ENCODE measurements at regions not wholly inside any gene's neighbourhood (a gene's known extent, or its start where the extent isn't known, plus 50 kb on each side); places are given as distances from the start of the nearest gene placed in this dataset.
"Not testable (repeated sequence)": the region's sequence is repeated elsewhere in the genome, so short reads cannot be mapped to it uniquely, and the experiment has no call there.

GRCh38 chr14:81765651-81766275 lies 232.1 kb upstream of the SEL1L start:
- DNase-seq, result no peak

GRCh38 chr14:81766321-81766915 lies 232.8 kb upstream of the SEL1L start:
- no peak for DNase-seq

- DNase-seq, result no peak
These were observed 233.8 kb upstream of the SEL1L start for GRCh38 chr14:81767266-81767995.

DNA sequence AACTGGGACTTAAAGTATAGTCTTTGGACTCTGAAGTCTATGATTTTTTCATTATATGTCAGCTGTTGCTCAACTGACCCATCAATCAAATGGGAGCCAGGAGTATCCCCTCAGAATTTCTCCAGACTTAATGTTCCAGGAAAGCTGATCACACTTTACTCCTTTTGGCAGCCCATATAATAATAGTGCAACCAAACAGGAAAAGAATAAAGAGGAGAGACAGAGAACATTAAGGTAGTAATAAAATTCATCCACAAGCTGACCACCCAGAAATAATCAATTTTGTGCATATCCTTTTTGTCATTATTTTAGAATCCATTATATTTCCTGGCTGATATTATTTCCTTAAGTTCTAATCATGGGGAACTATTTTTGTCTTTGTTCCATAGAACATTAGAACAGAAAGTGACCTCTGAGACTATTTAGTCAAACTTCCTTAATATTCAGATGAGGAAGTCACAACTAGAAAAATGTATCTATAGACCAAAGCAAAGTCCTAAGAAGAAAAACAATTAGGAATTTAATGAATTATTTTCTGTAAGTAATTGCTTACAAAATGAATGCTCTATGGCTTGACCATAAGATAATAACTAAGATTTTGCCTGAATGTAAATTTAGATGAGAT lies 238.1 kb upstream of the SEL1L start:
- DNase-seq, result no peak

GRCh38 chr14:81772381-81772780 lies 238.7 kb upstream of the SEL1L start:
- no peak for DNase-seq

DNA sequence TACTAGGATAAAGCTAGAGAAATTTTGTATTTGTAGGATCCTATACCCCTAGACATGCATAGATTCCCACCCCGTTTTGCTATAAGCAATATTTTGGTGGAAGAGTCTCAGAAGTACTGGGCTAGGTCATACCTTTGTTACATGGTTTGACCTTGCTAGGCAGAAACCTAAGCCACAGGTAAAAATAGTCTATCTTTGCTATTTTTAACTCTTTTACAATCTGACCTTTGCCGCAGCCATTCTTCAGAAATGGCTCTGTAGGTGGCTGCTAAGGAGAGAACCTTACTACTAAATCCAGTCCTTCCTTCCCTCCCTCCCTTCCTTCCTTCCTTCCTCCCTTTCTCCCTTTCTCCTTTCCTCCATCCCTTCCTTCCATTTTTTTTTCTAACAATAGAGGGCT lies 242.9 kb upstream of the SEL1L start:
- DNase-seq, result no peak

DNA sequence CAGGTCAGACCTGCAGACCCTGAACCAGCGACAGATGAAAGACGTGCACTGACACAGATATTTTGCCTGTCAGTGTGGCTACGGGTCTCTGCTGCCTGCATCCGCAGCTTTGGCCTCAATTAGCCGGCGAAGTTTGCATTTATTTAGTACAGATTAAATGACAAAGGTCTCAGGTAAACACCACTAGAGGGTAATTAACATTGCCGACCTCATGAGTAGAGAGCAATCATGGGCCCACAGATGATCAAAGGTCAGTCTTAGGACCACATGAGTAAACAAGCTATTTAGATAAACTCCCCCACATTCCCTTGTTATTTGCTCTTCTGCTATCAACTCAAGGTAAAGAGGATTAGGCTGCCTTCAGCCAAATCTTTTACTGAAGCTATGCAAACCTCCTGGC lies 248.1 kb upstream of the SEL1L start:
- not testable (repeated sequence) for DNase-seq

DNA sequence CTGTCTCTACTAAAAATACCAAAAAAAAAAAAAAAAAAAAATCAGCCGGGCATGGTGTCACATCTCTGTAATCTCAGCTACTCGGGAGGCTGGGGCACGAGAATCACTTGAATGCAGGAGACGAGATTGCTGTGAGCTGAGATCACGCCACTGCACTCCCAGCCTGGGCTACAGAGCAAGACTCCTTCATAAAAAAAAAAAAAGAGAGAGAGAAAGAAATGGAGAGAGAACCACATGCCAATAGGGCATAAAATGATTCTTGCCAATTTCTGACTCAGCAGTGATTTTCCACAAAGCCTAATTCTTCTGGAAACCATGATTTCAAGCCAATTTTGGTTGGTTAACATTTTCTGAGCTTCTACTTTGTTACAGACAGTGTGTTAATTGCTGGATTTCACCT lies 250.4 kb upstream of the SEL1L start:
- no peak for DNase-seq

DNA sequence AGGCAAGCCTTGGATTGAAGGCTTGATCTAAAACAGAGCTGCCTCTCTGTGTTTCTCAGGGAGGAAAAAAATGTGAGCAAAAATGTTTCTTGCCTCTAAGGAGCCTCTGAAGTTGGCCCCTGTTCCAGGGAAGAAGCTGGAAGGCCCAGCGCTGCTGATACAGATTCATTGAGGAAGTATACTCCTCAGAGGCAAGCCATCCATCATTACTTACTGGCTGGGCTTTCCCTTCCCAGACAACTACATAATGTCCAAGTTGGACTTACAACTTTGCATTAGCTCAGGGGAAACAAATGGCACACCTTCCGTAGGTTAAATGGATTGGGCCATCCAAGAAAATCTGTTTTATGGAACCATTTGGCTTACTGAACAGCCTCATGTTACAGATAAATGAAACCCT lies 263.7 kb upstream of the SEL1L start:
- DNase-seq, result no peak

GRCh38 chr14:81801921-81802320 lies 268.3 kb upstream of the SEL1L start:
- DNase-seq, result no peak

DNA sequence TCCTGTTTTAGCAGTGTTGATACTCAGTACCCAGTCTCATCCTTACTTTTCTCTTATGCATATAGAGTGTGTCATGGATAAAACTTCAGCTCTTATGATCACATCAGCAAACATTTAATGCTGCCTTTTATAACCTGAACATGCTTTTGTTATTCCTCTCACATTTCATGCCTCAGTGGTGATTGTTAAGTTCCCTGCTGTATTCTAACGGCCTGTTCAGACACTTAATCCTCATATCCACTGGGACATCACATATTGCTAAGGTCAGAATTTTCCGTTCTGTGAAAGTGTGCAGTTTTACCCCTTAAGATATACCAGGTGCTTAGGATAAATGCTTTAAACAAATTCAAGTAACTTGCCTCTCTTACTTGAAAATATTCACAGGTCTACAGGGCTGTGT lies 268.7 kb upstream of the SEL1L start:
- DNase-seq, result no peak

DNA sequence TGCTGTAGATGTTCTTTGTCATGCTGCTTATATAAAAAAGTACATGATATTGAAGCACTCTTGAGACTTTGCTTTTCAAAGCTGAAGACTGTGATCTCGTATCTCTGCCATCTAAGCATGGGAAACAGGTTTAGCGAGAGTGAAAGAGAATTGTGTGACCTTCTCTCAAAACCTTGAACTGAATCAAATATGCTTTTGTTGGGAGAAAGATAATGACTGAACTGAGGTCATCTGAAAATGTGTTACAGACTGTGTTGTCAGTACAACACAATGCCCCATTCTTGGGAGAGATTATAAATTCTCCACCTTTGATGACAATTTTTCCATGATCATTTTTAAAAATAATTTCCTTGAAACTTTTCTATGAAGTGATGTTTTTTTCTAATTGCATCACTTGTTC lies 272.1 kb upstream of the SEL1L start:
- no peak for DNase-seq

DNA sequence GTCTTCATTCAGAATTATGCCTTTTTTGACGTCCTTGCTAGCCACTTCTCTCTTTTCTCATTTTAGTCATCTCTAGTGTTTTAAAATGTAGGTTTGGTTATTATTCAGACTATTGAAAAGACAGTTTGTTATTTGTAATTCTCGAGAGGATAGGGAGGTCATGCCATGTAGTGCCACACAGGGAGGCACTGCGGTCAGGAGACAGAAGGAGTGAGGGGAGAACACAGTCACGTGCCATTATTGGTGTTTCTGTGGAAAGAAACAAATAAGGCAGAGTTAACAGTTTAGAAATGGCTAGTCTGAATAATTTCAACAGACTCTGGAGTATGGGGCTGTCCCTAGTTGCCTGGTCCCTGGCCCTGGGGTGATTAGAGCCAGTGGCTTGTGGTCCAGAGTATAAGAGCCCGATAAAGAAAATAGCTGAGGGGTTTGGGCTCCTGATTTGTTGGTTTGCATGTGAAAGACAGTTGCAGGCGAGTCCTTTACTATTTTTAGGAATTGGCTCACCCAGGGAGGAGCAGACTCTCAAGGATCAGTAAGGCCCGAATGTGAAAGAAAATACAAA lies 278.1 kb upstream of the SEL1L start:
- DNase-seq, result no peak

- no peak for DNase-seq
These were observed 284.6 kb upstream of the SEL1L start for GRCh38 chr14:81818271-81818670.

DNA sequence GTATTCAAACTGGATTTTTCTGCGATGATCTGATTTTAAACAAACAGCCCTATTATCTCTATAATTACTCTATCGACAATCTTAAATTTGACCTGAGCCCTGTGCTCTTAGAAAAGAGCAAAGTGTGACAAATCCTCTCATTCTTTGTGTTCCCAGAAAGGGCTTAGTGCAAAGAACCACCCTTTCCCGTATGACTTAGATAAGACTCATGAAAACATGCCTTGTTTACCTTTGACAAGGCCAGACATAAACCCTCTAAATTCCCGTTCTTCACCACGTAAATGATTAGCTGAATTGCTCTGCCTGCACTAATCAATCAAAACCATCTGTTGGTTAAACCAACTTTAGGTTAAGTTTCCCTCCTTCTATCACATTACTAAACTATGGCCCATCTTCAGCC lies 285.7 kb upstream of the SEL1L start:
- no peak for DNase-seq

DNA sequence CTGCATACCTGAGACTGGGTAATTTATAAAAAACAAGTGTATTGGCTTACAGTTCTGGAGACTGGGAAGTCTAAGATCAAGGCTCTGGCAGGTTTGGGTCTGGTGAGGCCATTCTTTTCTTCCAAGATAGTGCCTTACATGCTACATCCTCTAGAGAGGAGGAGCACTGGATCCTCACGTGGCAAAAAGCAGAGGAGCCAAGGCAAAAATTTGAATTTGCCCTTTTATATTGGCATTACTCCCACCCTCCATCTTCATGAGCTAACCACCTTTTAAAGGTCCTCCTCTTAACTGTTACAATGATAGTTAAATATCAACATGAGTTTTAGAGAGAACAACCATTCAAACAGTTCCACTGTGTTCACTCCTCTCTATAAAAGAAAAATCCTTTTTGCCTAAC lies 286.3 kb upstream of the SEL1L start:
- no peak for DNase-seq

DNA sequence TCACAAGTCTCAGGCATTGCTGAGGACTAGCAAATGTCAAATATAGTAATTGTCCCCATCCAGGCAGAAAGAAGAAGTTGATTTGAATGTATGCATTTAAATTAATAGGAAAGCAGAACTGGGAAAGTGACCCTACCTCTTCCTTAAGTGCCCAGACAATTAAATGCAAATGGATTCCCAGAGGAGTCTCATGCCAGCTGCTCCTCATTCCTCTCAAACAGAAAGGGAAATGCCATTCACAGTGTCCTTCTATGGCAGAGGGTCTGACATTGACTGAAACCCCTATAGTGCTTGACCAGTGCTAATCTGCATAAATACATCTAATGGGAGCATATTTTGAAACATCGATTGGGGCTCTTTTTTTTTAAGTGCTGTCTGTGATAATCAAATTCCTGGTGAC lies 292.4 kb upstream of the SEL1L start:
- peak; percentile 32 for DNase-seq

GRCh38 chr14:81829447-81829846 lies 295.8 kb upstream of the SEL1L start:
- DNase-seq, result no peak

DNA sequence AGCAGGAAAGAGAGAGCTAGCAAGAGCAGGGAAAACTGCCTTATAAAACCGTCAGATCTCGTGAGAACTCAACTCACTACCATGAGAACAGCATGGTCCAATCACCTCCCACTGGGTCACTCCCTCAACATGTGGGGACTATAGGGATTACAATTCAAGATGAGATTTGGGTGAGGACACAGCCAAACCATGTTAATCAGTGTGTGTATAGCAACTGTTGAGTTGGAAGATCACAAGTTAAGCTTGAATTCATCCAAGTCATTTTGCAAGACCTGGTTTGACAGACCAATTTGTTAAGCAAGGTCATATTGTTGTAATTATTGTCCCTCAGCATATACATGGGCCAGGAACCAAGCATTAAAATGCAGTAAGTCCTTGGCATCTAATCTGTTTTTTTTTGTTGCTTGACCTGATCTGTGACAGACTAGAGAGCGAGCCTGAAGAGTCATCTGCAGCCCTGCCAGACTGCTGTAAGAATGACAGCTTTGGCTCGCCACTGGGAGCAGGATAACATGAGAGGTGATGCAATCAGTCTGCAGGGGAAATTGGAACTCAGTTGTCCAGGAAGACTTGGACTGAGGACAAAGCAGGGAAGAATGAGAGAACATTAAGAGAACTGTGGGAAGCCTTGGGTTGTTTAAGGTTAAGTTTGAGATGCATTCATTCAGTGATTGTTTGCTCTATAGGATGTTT lies 297.6 kb upstream of the SEL1L start:
- no peak for DNase-seq

DNA sequence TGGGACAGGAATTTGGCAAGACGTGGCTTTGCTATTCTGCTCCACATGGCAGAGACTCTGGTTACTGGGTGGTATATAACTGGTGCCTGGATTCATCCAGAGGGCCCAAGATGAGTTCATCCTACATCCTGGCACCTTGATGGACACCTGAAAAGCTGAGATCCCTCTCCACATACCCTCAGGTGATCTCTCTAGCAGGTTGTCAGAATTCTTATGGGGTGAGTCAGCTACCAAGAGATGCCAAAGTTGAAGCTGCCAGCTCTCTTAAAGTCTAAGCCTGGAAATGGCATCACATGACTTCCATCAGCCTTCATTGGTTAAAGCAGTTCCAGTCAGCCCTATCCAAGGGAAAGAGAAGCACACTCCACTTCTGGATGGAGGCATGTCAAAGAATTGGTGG lies 300.7 kb upstream of the SEL1L start:
- no peak for DNase-seq

- no peak for DNase-seq
These were observed 303.7 kb upstream of the SEL1L start for GRCh38 chr14:81837304-81837703.

DNA sequence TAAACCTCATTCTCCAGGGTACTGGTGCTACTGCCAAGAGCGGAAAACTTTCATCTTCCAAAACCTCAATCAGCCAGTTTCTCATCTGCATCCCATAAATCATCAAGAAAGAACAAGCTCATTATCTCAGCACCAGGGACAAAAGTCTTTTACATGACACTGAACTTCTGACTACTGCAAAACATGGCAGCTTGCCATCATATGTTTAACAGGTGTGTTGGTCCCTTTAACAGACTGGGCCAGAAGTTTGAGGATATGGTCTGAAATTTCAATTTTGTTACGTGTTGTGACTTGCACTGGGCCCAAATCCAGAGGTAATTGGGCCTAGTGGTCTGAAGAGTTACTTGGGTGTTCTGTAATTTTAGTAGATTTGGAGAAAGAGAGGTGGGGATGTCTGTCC lies 305.4 kb upstream of the SEL1L start:
- no peak for DNase-seq

- DNase-seq, result no peak
These were observed 307.7 kb upstream of the SEL1L start for GRCh38 chr14:81841346-81841745.

All from NCI-H1436 (cell line).